HCT116 (cell line): ENCODE measurements at regions not wholly inside any gene's neighbourhood (a gene's known extent, or its start where the extent isn't known, plus 50 kb on each side); places are given as distances from the start of the nearest gene placed in this dataset.

ENCODE experiments used
- EZH2 ChIP-seq: fragments of 200-600 bp; sonication (generic); IDR thresholded peaks from 2 replicates; pipeline ENCODE4 v1.6.1; 2017; ENCODE audit warnings: antibody characterized with exemption, mixed run types
- EZH2phosphoT487 ChIP-seq: fragments of 200-600 bp; IDR thresholded peaks from 2 replicates; pipeline ENCODE4 v1.6.1; 2018; ENCODE audit warnings: antibody characterized with exemption, borderline replicate concordance

DNA sequence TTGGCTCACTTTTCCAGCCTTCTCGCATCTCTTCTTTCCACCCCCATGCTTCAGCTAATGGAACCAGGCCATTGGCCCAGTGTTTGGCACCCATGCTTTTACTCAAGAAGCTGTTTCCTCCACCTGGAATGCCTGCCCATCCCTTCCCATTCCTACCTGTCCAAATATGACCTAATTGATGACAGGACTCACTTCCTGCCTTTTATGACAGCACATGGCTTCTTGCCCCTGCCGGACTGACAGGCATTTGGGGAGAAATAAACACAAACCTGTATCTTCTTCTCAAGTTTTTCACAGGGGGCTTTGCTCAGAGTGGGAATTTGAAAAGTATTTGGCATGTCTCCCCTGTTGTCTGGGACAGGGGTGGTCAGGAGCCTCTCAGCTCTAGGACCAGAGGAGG lies 120.1 kb downstream of the ABHD5 start:
- TF ChIP-seq EZH2phosphoT487 (no peak), EZH2 (no peak)
